ENCODE measurements at regions not wholly inside any gene's neighbourhood (a gene's known extent, or its start where the extent isn't known, plus 50 kb on each side); places are given as distances from the start of the nearest gene placed in this dataset.

- DNase-seq, result no peak
Observed at GRCh38 chr1:95941121-95941798, 707.2 kb downstream of the RWDD3 start.

- DNase-seq, result no peak
Observed at GRCh38 chr1:95948023-95948422, 714.0 kb downstream of the RWDD3 start.

- no peak for DNase-seq
Observed at GRCh38 chr1:95951371-95952102, 717.5 kb downstream of the RWDD3 start.

GRCh38 chr1:95953015-95953414 lies 719.0 kb downstream of the RWDD3 start:
- no peak for DNase-seq

GRCh38 chr1:95954585-95954984 lies 720.6 kb downstream of the RWDD3 start:
- DNase-seq, result no peak

GRCh38 chr1:95956215-95956614 lies 722.2 kb downstream of the RWDD3 start:
- DNase-seq, result no peak

GRCh38 chr1:95957748-95958147 lies 723.7 kb downstream of the RWDD3 start:
- no peak for DNase-seq

GRCh38 chr1:95966866-95967265 lies 732.9 kb downstream of the RWDD3 start:
- no peak for DNase-seq

GRCh38 chr1:95974586-95974985 lies 740.6 kb downstream of the RWDD3 start:
- DNase-seq, result no peak

- no peak for DNase-seq
Observed at GRCh38 chr1:95982711-95983110, 738.9 kb upstream of the PTBP2 start.

- DNase-seq, result no peak
Observed at GRCh38 chr1:95983831-95984230, 737.8 kb upstream of the PTBP2 start.

- no peak for DNase-seq
Observed at GRCh38 chr1:95984798-95985374, 736.7 kb upstream of the PTBP2 start.

- no peak for DNase-seq
Observed at GRCh38 chr1:95990033-95990432, 731.6 kb upstream of the PTBP2 start.

- DNase-seq, result no peak
Observed at GRCh38 chr1:95991787-95992520, 729.6 kb upstream of the PTBP2 start.

GRCh38 chr1:95994643-95995042 lies 726.9 kb upstream of the PTBP2 start:
- no peak for DNase-seq

GRCh38 chr1:96002201-96002600 lies 719.4 kb upstream of the PTBP2 start:
- DNase-seq, result no peak

GRCh38 chr1:96002969-96003964 lies 718.3 kb upstream of the PTBP2 start:
- no peak for DNase-seq

- no peak for DNase-seq
Observed at GRCh38 chr1:96009831-96010434, 711.7 kb upstream of the PTBP2 start.

GRCh38 chr1:96011606-96012005 lies 710.0 kb upstream of the PTBP2 start:
- DNase-seq, result no peak

- DNase-seq, result no peak
Observed at GRCh38 chr1:96016219-96016618, 705.4 kb upstream of the PTBP2 start.

- DNase-seq, result no peak
Observed at GRCh38 chr1:96020378-96020777, 701.2 kb upstream of the PTBP2 start.

GRCh38 chr1:96025062-96025461 lies 696.5 kb upstream of the PTBP2 start:
- no peak for DNase-seq

Measured in NCI-H1105 (cell line).